Liver (tissue), 8 donors: ENCODE measurements at regions not wholly inside any gene's neighbourhood (a gene's known extent, or its start where the extent isn't known, plus 50 kb on each side); places are given as distances from the start of the nearest gene placed in this dataset.

Experiments
- DNase-seq: peaks from one replicate; pipeline ENCODE4 v3.0.0-alpha.2; 2017; ENCODE audit warnings: low spot score
- H3K27ac ChIP-seq, 2 donors: one replicate each; pipeline ENCODE4 v1.7.0; 2013; ENCODE audit warnings: inconsistent platforms in 2 of 2, low read length in 2 of 2, control low read depth in 1 of 2, low read depth in 1 of 2, mild to moderate bottlenecking in 1 of 2
- H3K27me3 ChIP-seq, 4 donors: one replicate each; pipeline versions ENCODE4 v1.6.1 to v1.7.0; 2013; ENCODE audit warnings: low read length in 3 of 4, inconsistent platforms in 1 of 4, mild to moderate bottlenecking in 1 of 4, moderate library complexity in 1 of 4; ENCODE audit not compliant: control insufficient read depth in 4 of 4, insufficient read depth in 4 of 4
- H3K36me3 ChIP-seq, 4 donors: one replicate each; pipeline versions ENCODE4 v1.6.1 to v1.7.0; 2013; ENCODE audit warnings: low read length in 3 of 4, mild to moderate bottlenecking in 3 of 4, low read depth in 1 of 4, moderate library complexity in 1 of 4; ENCODE audit not compliant: control insufficient read depth in 4 of 4, insufficient read depth in 3 of 4
- H3K4me1 ChIP-seq, 4 donors: one replicate each; pipeline versions ENCODE4 v1.6.1 to v1.7.0; 2013; ENCODE audit warnings: low read length in 3 of 4, mild to moderate bottlenecking in 3 of 4, moderate library complexity in 1 of 4; ENCODE audit not compliant: control insufficient read depth in 4 of 4, insufficient read depth in 4 of 4
- H3K4me3 ChIP-seq, 3 donors: one replicate each; pipeline versions ENCODE4 v1.6.1 to v1.7.0; 2013; ENCODE audit warnings: low read length in 3 of 3, control low read depth in 1 of 3, low read depth in 1 of 3, mild to moderate bottlenecking in 1 of 3
- H3K9ac ChIP-seq, 2 donors: one replicate each; pipeline ENCODE4 v1.7.0; 2013; ENCODE audit warnings: low read length in 2 of 2, mild to moderate bottlenecking in 2 of 2, moderate library complexity in 2 of 2, control low read depth in 1 of 2, low read depth in 1 of 2
- H3K9me3 ChIP-seq, 4 donors: one replicate each; pipeline versions ENCODE4 v1.6.1 to v1.7.0; 2013; ENCODE audit warnings: low read length in 3 of 4; ENCODE audit not compliant: control insufficient read depth in 4 of 4
- ATF3 ChIP-seq: IDR thresholded peaks from 2 replicates; pipeline ENCODE4 v1.6.1; 2016; ENCODE audit warnings: antibody characterized with exemption
- CTCF ChIP-seq: fragments of 150-350 bp; IDR thresholded peaks from 2 replicates; pipeline ENCODE4 v1.5.1; 2017; ENCODE audit warnings: improper control_type of control experiment, low read depth, low read length; ENCODE audit not compliant: missing input control
- EGR1 ChIP-seq, 2 donors: IDR thresholded peaks; 2 replicates each; pipeline ENCODE4 v1.6.1; 2016 to 2018; ENCODE audit warnings: antibody characterized with exemption in 2 of 2, low read depth in 2 of 2
- FOXA1 ChIP-seq: IDR thresholded peaks from 2 replicates; pipeline ENCODE4 v1.6.1; 2016; ENCODE audit warnings: antibody characterized with exemption
- GABPA ChIP-seq, 2 donors: IDR thresholded peaks in 1 of 2; conservative IDR thresholded peaks in 1 of 2; 2 replicates each; pipeline ENCODE4 v1.6.1; 2016; ENCODE audit warnings: antibody characterized with exemption in 2 of 2, mild to moderate bottlenecking in 1 of 2, moderate library complexity in 1 of 2
- HNF4A ChIP-seq, 2 donors: conservative IDR thresholded peaks; 2 replicates each; pipeline ENCODE4 v1.6.1; 2016; ENCODE audit warnings: antibody characterized with exemption in 2 of 2, mild to moderate bottlenecking in 2 of 2
- HNF4G ChIP-seq: IDR thresholded peaks from 2 replicates; pipeline ENCODE4 v1.6.1; 2016; ENCODE audit warnings: antibody characterized with exemption
- JUND ChIP-seq, 2 donors: IDR thresholded peaks; 2 replicates each; pipeline ENCODE4 v1.6.1; 2016; ENCODE audit warnings: antibody characterized with exemption in 2 of 2
- MAX ChIP-seq: IDR thresholded peaks from 2 replicates; pipeline ENCODE4 v1.6.1; 2016; ENCODE audit warnings: antibody characterized with exemption
- NR2F2 ChIP-seq: IDR thresholded peaks from 2 replicates; pipeline ENCODE4 v1.6.1; 2016; ENCODE audit warnings: antibody characterized with exemption
- REST ChIP-seq: IDR thresholded peaks from 2 replicates; pipeline ENCODE4 v1.6.1; 2016; ENCODE audit warnings: antibody characterized with exemption, mild to moderate bottlenecking
- RXRA ChIP-seq, 2 donors: IDR thresholded peaks; 2 replicates each; pipeline ENCODE4 v1.6.1; 2017 to 2018; ENCODE audit warnings: antibody characterized with exemption in 2 of 2, mild to moderate bottlenecking in 1 of 2
- TAF1 ChIP-seq: conservative IDR thresholded peaks from 2 replicates; pipeline ENCODE4 v1.6.1; 2016; ENCODE audit warnings: antibody characterized with exemption, mild to moderate bottlenecking
- YY1 ChIP-seq: IDR thresholded peaks from 2 replicates; pipeline ENCODE4 v1.6.1; 2016; ENCODE audit warnings: antibody characterized with exemption, mild to moderate bottlenecking
- ZBTB33 ChIP-seq: IDR thresholded peaks from 2 replicates; pipeline ENCODE4 v1.6.1; 2016; ENCODE audit warnings: antibody characterized with exemption
- WGBS: extraction: QIAGEN DNeasy Blood & Tissue Kit; methylation state at CpG from one replicate; pipeline ENCODE4 v1.1.7; 2013; 5-methylcytosine and 5-hydroxymethylcytosine counted together
- donor health status: healthy.
- donor health status: healthy.
- donor health status: healthy.
- donor health status: healthy.
- donor health status: healthy.

- TF ChIP-seq TAF1 = no peak
- TF ChIP-seq ZBTB33 = no peak
- no peak for TF ChIP-seq EGR1 (IDR thresholded peaks at IDR 0.05; ENCODE audit: low read depth in 2 of 2)
- TF ChIP-seq NR2F2 = no peak
- no peak for TF ChIP-seq HNF4A (conservative IDR thresholded peaks at IDR 0.05)
- no peak for TF ChIP-seq CTCF
- TF ChIP-seq ATF3 = no peak
- WGBS = 80% methylated on average over 3 of the region's 3 CpGs
- Histone ChIP-seq H3K36me3 (no peaks in the 10 kb centered on the region), H3K4me1 (no peaks in the 10 kb centered on the region), H3K27me3 (no peaks in the 10 kb centered on the region), H3K4me3 (no peak overlapping the region), H3K9me3 (no peaks in the 10 kb centered on the region), H3K27ac (no peak overlapping the region), H3K9ac (no peak overlapping the region)
- no peak for DNase-seq
Observed at GRCh38 chr22:48592066-48592345, 1235.7 kb downstream of the BRD1 start.

- TF ChIP-seq RXRA (IDR thresholded peaks at IDR 0.05) (no peak), YY1 (no peak), HNF4A (conservative IDR thresholded peaks at IDR 0.05) (no peak), FOXA1 (no peak), JUND (IDR thresholded peaks at IDR 0.05) (no peak), TAF1 (no peak), REST (no peak), ATF3 (no peak), HNF4G (no peak), CTCF (no peak), GABPA (IDR thresholded peaks at IDR 0.05 in 1 of 2, conservative IDR thresholded peaks at IDR 0.05 in 1 of 2) (no peak), NR2F2 (no peak), MAX (no peak)
- no peak for DNase-seq
- H3K4me3 ChIP-seq = no peak overlapping the region
- no peak overlapping the region for H3K27ac ChIP-seq
- no peaks in the 10 kb centered on the region for H3K4me1 ChIP-seq
- no peaks in the 10 kb centered on the region for H3K9me3 ChIP-seq
- H3K36me3 ChIP-seq = no peaks in the 10 kb centered on the region
- WGBS = 90% methylated on average over 29 of the region's 29 CpGs
- H3K9ac ChIP-seq = no peak overlapping the region
- H3K27me3 ChIP-seq = no peaks in the 10 kb centered on the region
Observed at GRCh38 chr22:48591286-48592065, 1236.2 kb downstream of the BRD1 start.
